22Rv1 (cell line): ENCODE measurements at regions not wholly inside any gene's neighbourhood (a gene's known extent, or its start where the extent isn't known, plus 50 kb on each side); places are given as distances from the start of the nearest gene placed in this dataset.

Source experiments
- H3K27ac ChIP-seq: fragments of 450-650 bp; 2 replicates; pipeline ENCODE4 v1.5.1; 2017
- ZFX ChIP-seq: fragments of 450-650 bp; IDR thresholded peaks from 2 replicates; pipeline ENCODE4 v1.6.1; 2017; ENCODE audit warnings: antibody characterized with exemption, borderline replicate concordance
- TF ChIP-seq, protein P1 (sequence below): fragments of 450-650 bp; IDR thresholded peaks from 2 replicates; pipeline ENCODE4 v1.5.1; 2017; ENCODE audit warnings: mild to moderate bottlenecking

DNA sequence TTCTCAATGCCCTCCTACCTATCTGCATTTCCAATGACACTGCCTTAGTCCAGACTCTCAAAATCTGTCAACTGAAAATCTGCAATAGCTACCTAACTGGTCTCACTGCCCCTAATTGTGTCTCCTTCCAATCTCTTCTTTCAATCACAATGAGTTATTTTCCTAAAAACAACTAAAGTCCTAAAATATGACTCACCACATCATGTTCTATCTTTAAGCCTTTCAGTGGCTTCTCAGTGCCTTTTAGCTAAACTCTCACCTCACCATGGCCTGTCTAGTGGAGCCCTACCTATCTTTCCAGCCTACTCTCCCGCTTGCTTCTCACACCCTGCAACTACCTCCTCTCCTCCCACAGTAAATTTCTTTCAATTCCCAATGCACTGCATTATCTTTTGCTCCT, 220.9 kb upstream of the PKDCC start:
- H3K27ac ChIP-seq = no peak overlapping the region
- TF ChIP-seq, protein P1, sequence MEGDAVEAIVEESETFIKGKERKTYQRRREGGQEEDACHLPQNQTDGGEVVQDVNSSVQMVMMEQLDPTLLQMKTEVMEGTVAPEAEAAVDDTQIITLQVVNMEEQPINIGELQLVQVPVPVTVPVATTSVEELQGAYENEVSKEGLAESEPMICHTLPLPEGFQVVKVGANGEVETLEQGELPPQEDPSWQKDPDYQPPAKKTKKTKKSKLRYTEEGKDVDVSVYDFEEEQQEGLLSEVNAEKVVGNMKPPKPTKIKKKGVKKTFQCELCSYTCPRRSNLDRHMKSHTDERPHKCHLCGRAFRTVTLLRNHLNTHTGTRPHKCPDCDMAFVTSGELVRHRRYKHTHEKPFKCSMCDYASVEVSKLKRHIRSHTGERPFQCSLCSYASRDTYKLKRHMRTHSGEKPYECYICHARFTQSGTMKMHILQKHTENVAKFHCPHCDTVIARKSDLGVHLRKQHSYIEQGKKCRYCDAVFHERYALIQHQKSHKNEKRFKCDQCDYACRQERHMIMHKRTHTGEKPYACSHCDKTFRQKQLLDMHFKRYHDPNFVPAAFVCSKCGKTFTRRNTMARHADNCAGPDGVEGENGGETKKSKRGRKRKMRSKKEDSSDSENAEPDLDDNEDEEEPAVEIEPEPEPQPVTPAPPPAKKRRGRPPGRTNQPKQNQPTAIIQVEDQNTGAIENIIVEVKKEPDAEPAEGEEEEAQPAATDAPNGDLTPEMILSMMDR = no peak
- TF ChIP-seq ZFX = no peak

DNA sequence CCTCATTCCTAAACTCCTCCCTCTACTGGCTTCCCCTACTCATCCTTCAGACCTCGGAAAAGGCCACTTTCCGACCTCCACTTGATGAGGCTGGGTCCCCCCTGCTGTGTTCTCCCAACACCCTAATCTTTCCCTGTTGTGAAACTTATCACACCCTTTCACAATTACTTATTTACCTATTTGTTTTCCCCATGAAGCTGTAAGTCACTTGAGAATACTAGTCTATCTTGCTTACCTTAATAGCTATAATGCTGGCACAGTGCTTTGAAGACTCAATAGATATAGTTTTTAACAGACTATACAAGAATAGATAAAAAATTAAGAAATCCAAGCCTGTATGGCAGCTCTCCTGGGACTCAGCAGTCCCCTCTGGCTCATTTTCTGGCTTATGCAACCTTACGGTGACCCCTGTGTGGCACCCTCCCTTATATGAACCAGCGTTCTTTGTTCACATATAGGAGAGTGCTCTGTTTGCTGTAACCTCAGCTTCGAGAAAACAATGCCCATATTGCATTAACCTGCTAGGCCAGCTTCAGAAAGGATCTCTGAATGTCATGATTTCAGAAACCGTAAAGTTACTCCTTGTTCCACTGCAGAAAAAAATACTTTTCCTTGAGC, 220.4 kb upstream of the PKDCC start:
- TF ChIP-seq ZFX = no peak
- TF ChIP-seq, protein P1 = no peak

DNA sequence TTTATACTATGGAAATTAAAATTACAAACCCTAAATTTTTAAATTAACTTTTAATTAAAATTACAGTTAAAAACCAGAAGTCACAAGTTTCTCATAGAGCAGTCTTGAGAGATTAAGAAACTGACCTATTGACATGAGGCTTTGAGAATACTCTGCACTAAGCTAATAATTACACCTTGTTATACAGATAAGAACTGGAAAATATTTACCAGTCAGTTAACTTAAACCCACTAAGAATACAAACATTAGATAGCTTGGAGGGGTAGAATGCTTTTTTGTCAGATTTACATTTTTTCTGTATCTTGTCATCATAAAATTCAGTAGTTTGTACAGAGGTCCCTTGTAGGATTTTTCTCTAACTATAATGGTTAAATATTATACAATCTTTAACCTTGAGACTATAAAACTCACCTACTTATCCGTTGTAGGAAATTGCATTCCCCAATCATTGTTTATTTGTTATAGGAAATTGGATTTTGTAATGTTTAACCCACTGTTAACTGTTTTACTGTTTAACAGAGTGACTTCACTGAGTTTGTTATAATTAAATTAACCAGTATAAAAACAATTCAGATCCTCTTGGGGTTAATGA, 219.7 kb upstream of the PKDCC start:
- no peak overlapping the region for H3K27ac ChIP-seq
- no peak for TF ChIP-seq ZFX
- TF ChIP-seq, protein P1 = no peak

More for the DNA sequence above, 220.4 kb upstream of the PKDCC start:
- H3K27ac ChIP-seq = no peak overlapping the region

DNA sequence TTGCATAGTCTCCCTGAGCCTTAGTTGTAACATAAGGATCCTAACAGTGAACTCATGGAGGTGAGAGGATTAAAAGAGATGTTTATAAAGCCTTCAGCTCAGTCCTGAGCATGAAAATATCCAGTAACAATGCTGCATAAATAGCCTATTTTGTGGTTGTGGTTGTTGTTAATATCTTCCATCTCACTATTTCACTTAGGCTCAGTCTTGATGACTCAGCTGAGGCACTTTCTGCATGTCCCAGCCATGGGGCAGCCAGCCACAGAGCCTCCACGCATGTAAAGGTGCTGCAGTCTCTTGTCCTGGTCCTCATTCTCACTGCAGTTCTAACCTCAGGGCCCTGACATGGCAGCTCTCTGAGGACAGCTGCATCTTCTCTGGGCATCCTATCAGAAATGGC, 218.8 kb upstream of the PKDCC start:
- no peak overlapping the region for H3K27ac ChIP-seq
- no peak for TF ChIP-seq ZFX
- TF ChIP-seq, protein P1 = no peak

DNA sequence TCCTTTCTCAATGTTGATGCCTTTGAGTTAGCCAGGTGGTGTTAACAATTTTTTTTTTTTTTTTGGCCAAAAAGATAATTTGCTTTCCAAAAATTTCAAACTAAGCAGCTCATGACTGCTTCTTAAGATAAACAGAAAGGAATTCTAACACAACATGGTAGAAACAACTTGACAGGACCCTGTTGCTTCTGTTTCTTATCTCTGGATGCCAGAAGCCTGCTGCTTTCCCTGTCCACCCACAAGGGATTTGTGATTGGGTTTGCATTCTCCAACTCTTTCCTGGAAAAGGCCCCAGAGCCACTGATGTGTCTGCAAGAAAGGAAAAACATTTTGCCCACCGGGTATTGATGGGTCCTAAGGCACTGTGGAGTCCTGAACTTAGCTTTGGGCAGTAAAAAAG, 217.2 kb upstream of the PKDCC start:
- TF ChIP-seq, protein P1 = no peak
- no peak for TF ChIP-seq ZFX
- H3K27ac ChIP-seq = no peak overlapping the region

DNA sequence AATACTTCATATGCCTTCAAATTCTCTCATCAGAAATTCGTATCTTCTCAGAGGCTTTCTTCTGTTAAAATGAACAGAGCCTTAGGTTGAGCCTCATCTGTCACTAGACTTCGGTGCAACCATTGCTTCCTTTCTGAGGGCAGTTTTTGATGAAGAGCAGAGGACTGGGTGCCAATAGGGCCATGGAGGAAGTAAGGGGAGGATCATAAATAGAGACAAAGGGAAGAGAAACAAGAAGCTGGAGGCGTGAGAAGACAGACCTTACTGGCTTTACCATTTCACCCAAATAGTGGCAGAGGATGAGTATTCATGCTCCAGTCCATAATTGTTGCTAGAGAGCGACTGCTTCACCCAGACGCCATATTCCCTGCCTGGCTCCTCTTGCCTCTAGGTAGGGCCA, 215.6 kb upstream of the PKDCC start:
- H3K27ac ChIP-seq = no peak overlapping the region
- TF ChIP-seq, protein P1 = no peak
- TF ChIP-seq ZFX = no peak

DNA sequence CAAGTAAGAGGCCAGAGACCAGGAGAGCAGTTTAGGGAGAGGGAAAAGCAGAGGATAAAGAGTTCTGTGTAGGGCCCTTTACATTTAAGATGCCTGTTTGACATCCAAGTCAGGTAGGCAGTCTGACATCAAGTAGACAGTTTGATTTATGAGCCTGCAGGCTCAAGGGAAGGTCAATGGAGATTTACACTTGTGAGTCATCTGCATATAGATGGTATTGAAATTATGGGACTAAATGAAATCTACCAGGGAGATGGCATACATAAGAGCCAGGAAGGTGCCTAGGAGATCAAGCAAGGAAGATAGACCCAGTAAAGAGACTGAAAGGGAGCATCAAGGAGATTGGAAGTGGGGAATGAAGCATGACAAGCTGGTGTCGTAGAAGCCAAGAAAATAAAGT, 212.4 kb upstream of the PKDCC start:
- TF ChIP-seq, protein P1 = no peak
- TF ChIP-seq ZFX = no peak
- H3K27ac ChIP-seq = no peak overlapping the region
